Fibroblast of skin of left quadriceps (primary cell): ENCODE measurements at regions not wholly inside any gene's neighbourhood (a gene's known extent, or its start where the extent isn't known, plus 50 kb on each side); places are given as distances from the start of the nearest gene placed in this dataset.

Experiments used
- DNase-seq, 2 experiments: peaks; one replicate each; pipeline ENCODE4 v3.0.0-alpha.2; 2013; ENCODE audit warnings: low read depth in 2 of 2

- DNase-seq: no peak
Observed at GRCh38 chr2:188720811-188721605, 253.2 kb upstream of the COL3A1 start.

- no peak for DNase-seq
Observed at GRCh38 chr2:188721784-188722183, 252.4 kb upstream of the COL3A1 start.

- DNase-seq: peak; percentile 66
Observed at GRCh38 chr2:188725746-188726360, 248.3 kb upstream of the COL3A1 start.

GRCh38 chr2:188726626-188727247 lies 247.4 kb upstream of the COL3A1 start:
- DNase-seq: no peak

- no peak for DNase-seq
Observed at GRCh38 chr2:188727846-188728245, 246.3 kb upstream of the COL3A1 start.

GRCh38 chr2:188734691-188735090 lies 239.5 kb upstream of the COL3A1 start:
- peak; percentile 61 to 63 for DNase-seq

- no peak for DNase-seq
Observed at GRCh38 chr2:188746727-188747126, 227.4 kb upstream of the COL3A1 start.

- DNase-seq: no peak
Observed at GRCh38 chr2:188751816-188752215, 222.4 kb upstream of the COL3A1 start.

- no peak for DNase-seq
Observed at GRCh38 chr2:188752311-188752710, 221.9 kb upstream of the COL3A1 start.

GRCh38 chr2:188762151-188762550 lies 212.0 kb upstream of the COL3A1 start:
- DNase-seq: no peak

GRCh38 chr2:188765522-188766470 lies 208.4 kb upstream of the COL3A1 start:
- DNase-seq: peak; percentile 55 to 61

GRCh38 chr2:188766471-188766856 lies 207.7 kb upstream of the COL3A1 start:
- no peak for DNase-seq

- no peak for DNase-seq
Observed at GRCh38 chr2:188767176-188767575, 207.0 kb upstream of the COL3A1 start.

GRCh38 chr2:188770296-188770695 lies 203.9 kb upstream of the COL3A1 start:
- no peak for DNase-seq

- DNase-seq: peak in 1 of 2 experiments; percentile 41
Observed at GRCh38 chr2:188773075-188773474, 201.1 kb upstream of the COL3A1 start.

GRCh38 chr2:188776634-188777033 lies 197.5 kb upstream of the COL3A1 start:
- peak; percentile 65 to 69 for DNase-seq

GRCh38 chr2:188784269-188784762 lies 189.9 kb upstream of the COL3A1 start:
- no peak for DNase-seq

GRCh38 chr2:188785061-188785460 lies 189.1 kb upstream of the COL3A1 start:
- no peak for DNase-seq

- no peak for DNase-seq
Observed at GRCh38 chr2:188785490-188785889, 188.7 kb upstream of the COL3A1 start.

- peak in 1 of 2 experiments; percentile 58 for DNase-seq
Observed at GRCh38 chr2:188786368-188786841, 187.8 kb upstream of the COL3A1 start.

- peak; percentile 80 to 84 for DNase-seq
Observed at GRCh38 chr2:188787021-188787657, 187.0 kb upstream of the COL3A1 start.
